Mammary epithelial cell (primary cell): ENCODE measurements at regions not wholly inside any gene's neighbourhood (a gene's known extent, or its start where the extent isn't known, plus 50 kb on each side); places are given as distances from the start of the nearest gene placed in this dataset.

Experiments
- CTCF ChIP-seq, 2 donors: IDR thresholded peaks in 1 of 2; conservative IDR thresholded peaks in 1 of 2; 2 replicates each; pipeline ENCODE4 v1.5.1; 2011 to 2012; ENCODE audit warnings: inconsistent platforms in 2 of 2, low read length in 2 of 2, mild to moderate bottlenecking in 2 of 2, control low read depth in 1 of 2, low read depth in 1 of 2; ENCODE audit not compliant: insufficient read depth in 1 of 2; ENCODE audit errors: extremely low read depth in 1 of 2
- EZH2 ChIP-seq: IDR thresholded peaks from 2 replicates; pipeline ENCODE4 v1.6.1; 2012; ENCODE audit warnings: low read length, inconsistent platforms, borderline replicate concordance

DNA sequence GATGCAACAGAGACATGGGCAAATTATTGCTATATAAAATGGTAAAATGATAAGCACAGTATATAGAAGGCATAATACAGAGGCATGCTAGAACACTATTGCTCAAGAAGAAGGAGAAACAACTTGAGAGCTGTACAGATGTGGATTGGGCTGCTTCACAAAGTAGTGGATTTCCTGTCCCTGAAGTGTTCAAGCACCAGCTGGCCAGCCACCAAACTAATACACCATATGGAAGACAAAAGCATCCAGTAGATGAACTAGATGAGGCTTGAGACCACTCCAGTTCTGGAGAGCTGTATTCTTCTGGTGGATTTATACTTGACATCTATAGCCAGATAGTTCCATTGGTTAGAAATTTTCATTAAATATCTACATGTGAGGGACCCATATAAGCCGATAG is 134.1 kb upstream of the GNAO1 start:
- TF ChIP-seq CTCF (conservative IDR thresholded peaks at IDR 0.05 in 1 of 2, IDR thresholded peaks at IDR 0.05 in 1 of 2; ENCODE audit: extremely low read depth in 1 of 2, insufficient read depth in 1 of 2, low read depth in 1 of 2, low read length in 2 of 2), result no peak
- TF ChIP-seq EZH2, result no peak
